Hepatocyte (in vitro differentiated cells): ENCODE measurements at regions not wholly inside any gene's neighbourhood (a gene's known extent, or its start where the extent isn't known, plus 50 kb on each side); places are given as distances from the start of the nearest gene placed in this dataset.

ENCODE experiments used
- CTCF ChIP-seq: fragments of 200-600 bp; sonication (generic); IDR thresholded peaks from 2 replicates; pipeline ENCODE4 v1.5.1; 2016; ENCODE audit warnings: antibody characterized with exemption, mild to moderate bottlenecking; ENCODE audit not compliant: poor library complexity
- EZH2 ChIP-seq: fragments of 200-600 bp; sonication (generic); IDR thresholded peaks from 2 replicates; pipeline ENCODE4 v1.6.1; 2016; ENCODE audit warnings: antibody characterized with exemption, mild to moderate bottlenecking, borderline replicate concordance
- EZH2phosphoT487 ChIP-seq: fragments of 200-600 bp; sonication (generic); IDR thresholded peaks from one replicate; pipeline ENCODE4 v1.6.1; 2018; ENCODE audit warnings: antibody characterized with exemption, mild to moderate bottlenecking, low read depth, moderate library complexity; ENCODE audit not compliant: unreplicated experiment, severe bottlenecking

- TF ChIP-seq EZH2 (no peak), CTCF (no peak), EZH2phosphoT487 (no peak)
These were observed 615.2 kb downstream of the TRIML1 start for GRCh38 chr4:188754372-188755002.
